Forelimb muscle (tissue), 1 donor: ENCODE measurements at regions not wholly inside any gene's neighbourhood (a gene's known extent, or its start where the extent isn't known, plus 50 kb on each side); places are given as distances from the start of the nearest gene placed in this dataset.
"Not testable (repeated sequence)": the region's sequence is repeated elsewhere in the genome, so short reads cannot be mapped to it uniquely, and the experiment has no call there.

Experiments used
- DNase-seq: peaks from one replicate; pipeline ENCODE4 v3.0.0-alpha.2; 2013; ENCODE audit warnings: low read depth

DNA sequence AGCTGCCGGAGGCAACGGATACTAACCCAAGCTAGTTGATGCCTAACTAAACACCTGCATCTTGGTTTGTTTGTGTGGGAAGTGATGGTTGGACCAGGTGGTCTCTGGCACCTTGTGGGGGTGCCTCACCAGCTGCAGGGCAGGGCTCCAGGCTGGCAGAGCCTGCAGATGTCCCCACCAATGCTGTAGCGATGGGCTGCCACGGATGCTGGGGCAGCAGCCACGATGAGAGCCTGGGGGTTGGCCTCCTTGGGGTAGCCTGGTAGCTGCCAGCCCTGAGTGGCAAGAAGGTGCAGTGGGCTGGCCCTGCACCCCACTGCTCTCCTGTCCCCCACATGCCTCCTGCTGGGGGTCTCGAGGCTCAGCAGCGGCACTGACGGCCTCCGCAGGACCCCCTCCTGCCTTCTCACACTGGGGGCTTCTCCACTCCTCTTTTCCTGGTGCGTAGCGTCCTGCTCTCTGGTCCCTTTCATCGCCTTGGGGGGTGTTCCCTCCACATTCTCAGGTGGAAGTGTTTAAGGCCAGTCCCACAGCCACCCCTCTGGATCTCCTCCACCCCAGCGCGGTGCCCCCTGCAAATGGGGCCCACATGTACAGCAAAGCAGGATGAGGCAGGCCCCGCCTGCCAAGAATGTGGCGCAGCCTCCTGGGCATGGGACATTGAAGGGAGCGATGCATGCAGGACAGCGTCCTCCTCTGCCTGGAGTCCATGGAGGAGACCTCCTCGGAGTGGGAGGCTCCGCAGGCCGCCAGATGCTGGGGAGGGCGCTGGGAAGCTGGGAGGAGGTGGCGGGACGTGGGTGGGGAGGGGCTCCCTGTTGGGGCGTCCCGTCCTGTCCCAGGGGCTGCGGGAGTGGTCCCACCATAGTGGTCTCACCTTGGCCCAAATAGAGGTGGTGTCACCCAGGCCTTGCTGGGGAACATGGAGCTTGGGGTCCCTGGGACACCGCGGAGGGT, 173.1 kb downstream of the ASB1 start:
- no peak for DNase-seq

DNA sequence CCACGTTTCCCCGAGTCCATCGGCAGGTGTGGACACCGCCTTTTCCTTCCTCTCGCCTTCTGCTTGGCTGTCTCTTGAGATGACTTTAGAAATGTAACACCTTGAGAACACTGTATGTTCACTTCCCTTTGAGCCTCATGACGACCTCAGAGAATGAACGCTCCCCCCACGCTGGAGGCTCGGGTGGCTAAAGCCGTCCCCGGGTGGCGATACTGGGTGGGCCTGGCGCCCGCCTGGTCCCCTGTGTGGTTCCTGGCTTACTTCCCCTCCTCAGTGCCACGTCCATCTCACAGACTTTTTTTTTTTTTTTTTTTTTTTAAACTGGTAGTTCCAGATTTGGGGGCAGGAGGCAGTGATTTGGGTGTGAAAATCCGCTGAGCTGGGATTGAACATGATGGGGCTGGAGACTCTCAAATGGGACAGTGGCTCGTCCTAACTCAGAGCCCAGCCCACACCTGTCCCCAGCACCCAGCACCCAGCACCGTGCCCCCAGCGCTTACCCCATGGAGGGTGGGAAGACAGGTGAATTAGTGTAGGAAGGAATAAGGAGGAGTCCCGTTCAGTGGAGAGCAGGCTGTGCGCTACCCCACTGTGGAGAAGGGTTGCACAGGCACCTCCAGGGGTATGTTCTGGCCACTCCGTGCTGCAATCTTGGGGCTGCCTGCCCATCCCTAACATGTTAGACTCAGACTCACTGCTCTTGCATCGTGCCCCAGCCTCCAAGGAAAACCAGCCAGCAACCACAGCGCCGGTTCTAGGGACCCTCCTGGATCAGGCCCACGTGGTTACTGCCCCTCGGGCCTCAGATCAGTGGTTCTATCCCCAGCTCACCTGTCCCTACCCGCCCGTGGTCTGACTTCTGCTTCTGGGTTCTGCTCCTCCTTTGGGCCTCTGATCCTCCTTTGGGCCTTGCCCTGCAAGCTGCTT, 174.0 kb downstream of the ASB1 start:
- DNase-seq: no peak

DNA sequence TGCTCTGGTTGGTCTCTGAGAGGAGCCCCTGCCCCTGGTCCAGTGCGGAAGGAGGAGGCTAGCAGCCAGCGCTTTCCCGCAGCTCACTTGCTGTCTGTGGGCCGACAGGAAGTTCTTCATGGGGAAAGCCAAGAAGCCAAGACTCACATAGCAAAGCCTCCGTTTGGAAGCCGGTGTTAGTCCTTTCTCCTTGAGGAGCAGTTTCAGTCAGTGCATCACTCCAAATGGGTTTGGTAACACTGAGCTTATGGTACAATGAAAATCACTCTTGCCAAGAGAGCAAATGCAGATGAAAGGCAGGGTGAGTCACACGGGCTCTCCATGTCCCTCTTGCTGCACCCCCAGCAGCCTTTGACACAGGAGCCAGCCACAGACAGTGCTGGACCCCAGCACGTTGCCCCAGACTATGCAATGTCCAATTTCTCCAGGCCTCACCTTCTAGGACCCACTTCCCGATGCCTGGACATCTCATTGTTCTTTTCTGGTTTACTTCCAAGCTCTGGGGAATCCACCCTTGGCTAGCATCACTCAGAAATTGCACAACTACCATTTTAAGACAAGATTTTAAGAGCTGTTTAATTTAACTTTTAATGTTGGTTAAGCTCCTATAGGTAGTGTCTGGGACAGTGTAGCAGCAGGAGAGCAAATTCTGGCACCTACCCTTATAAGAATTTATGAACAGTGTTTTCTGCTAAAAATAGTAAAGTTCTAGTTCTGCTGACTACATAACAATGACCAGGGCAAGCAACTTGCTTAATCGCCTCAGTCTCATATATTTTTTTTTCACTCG, 174.9 kb downstream of the ASB1 start:
- DNase-seq: no peak

DNA sequence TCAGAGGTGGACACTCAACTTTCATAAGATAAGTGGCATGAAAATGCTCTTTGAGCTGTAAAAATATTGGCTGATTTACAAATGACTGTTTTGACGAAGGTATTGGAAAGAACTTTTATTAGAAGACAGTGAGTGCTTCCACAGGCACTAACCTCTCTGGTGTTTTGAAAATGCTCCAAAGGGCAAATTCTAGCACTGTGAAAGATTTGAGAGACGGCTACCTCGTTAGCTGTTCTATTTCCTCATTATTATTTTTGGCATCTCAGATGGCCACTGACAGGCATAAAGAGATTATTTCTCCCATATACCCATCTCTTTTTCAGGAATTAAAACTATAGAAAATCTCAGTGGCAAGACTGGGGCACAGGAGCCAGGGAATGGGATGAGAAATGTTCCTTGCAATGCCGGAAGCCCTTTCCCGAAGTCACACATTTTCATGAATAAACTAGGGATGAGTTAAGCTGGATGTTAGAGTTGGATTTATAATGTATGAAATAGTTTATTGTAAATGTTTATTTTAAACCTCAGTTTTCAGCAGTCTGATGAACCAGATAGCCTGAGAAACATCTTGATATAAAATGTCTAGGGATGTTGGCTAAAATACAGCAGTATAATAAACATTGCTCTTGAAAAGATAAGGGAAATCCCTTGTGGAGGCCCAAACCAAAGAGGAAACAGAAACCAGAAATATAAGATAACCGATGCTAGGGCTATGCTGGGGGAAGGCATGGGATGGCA, 175.7 kb downstream of the ASB1 start:
- no peak for DNase-seq

DNA sequence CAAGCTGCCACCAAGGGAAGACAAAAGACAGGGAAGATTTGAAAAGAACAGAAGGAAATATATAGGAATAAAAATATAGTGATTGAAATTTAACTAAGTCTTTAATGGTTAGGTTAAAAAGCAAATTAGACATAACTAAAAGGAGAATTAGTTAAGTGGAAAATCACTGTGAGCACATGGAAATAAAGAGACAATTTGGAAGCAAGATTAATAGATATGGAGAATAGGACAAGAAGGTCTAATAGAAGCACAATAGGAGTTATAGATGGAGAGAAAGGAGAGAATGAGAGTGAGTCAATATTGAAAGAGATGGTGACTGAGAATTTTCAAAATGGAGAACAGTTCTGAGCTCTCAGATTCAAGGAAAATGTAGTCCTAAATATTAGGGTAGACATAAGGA, 176.9 kb downstream of the ASB1 start:
- no peak for DNase-seq

DNA sequence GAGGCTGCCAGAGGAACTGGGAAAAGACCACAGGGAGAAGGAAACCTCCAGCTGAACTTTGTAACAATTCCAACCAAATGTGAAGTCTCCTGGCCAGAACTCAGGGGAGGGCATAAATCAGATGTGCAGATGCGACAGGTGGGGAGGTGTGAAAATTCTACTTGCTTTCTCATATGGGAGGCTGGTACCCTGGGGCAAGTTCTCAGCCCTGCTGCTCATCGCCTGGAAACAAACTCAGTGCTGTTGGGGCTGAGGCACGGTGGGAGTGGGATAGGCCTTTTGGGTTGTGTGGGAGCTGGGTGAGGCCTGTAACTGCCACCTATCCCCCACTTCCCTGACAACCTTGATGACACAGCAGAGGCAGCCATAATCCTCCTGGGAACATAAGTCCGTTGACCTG, 179.6 kb downstream of the ASB1 start:
- DNase-seq: no peak

DNA sequence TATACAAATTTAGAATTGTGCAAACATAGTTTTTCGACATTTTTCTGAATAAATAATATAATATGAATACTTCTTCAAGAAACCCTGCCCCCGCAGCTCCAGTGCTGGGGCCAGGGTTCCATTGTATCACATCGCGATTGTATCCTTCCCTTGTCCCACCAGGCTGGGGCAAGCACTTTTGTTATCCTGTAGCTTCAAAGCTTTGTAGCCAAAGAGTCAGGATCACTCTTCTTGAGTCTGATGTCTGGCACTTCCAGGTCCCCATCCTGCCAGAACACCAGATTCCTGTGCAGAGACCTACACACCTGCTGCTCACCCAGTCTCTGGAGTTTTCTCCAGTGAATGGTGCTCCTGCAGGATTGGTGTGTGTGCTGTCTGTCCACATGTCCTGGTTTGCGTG, 186.9 kb downstream of the ASB1 start:
- DNase-seq: no peak

DNA sequence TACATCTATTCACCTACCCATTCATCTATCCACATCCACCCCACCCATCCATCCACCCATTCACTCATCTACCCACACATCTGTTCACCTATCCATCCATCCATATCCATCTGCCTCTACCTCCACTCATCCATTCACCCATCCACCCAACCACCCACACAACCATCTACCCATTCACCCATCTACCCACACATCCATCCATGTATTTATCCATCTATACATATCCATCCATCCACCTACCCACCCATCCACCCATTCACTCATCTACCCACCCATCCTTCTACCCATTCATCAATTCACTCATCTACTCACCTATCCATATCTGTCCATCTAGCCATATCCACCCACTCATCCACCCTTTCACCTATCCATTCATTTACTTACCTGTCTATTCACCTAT, 187.6 kb downstream of the ASB1 start:
- DNase-seq: no peak

DNA sequence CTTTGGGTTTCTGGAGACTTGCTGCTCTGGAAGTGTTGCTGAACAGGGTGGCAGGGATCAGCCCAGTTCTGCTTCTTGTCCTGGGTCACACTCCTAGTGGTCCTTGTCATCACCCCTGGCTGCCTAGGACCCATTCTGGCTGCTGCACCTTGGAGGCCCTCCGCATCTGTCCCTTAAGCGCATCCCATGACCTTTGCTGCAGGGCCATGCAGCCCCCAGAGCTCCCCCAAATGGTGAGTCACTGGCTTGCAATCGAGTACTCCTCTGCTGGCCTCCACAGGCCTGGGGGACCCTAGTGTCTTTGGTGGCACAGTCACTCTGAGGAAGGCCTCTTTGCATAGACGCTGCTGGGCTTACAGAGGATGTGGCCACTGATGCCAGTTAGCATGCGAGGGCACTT, 188.5 kb downstream of the ASB1 start:
- DNase-seq: no peak

DNA sequence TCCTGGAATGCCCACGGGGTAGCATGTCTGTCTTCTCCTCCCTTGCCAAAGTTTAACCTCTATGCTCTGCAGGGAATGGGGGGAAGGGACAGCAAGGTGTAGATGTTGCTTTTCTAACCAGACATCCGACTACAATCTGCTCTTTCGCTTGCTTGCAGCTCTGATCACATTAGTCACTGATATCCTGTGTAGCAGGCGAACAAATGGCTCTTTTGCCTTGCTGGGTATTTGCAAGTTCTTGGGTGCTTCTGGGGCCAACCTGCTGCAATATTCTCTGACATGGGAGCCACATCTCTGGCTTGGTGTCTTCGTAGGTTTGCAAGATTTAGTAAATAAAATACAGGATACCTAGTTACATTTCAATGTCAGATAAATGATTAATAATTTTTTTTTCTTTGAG, 190.0 kb downstream of the ASB1 start:
- DNase-seq: no peak

DNA sequence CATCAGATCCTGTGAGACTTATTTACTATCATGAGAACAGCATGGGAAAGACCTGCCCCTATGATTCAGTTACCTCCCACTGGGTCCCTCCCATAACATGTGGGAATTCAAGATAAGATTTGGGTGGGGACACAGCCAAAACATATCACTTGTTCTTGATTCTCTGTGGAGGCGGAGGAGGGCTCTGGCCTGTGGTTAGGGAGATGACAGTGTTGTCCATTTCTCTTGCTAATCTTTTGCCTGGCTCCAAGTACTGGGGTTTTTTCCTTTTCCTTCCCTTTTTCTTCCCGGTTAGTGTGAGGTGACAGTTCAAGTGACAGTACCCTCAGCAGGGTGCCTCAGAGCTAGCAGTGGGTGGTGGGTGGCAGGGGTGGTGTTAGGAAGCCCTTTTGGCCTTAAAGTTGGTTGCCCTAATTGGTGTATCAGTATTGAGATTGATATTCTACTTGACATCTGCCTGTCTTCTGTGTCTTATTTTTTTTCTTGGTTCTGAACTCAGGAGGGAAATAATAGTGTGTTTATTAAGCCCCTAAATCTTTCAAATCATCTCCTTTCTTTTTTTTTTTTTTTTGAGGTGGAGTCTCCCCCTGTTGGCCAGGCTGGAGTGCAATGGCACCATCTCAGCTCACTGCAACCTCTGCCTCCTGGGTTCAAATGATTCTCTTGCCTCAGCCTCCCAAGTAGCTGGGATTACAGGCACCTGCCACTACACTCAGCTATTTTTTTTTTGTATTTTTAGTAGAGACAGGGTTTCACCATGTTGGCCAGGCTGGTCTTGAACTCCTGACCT, 192.0 kb downstream of the ASB1 start:
- DNase-seq: not testable (repeated sequence)

DNA sequence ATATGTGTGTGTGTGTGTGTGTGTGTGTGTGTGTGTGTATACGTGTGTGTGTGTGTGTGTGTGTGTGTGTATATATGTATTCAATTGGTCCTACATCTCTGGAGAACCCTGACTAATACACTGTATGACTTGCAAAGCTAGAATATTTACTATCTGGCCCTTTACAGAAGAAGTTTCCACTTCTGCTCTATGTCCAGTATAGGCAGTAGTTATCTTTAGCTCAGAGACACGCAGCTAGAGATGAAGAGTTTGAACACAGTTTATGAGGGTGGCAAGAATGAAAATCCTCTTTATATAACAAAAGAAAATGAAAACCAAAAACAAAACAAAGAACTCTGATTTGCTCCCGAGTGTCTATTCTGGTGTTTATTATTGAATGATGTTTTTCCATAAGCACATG, 201.2 kb downstream of the ASB1 start:
- no peak for DNase-seq

DNA sequence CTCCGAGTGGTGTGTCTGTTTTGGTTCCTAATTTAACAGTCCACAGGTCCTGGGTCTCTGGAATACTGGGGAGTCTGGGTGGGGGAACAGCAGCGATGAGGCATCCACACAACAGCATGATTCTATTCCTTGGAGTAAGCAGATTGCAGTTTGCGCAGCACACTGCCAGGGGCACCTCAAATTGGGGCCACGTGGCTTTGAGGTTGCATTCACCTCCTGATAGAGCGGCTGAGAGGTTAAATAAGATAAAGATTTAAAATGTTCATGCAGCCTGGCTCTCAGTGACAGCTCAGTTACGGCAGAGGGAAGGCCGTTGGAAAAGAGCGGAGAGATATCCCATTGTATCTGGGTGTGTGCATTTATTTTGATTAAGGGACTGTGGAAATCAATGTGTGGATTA, 202.3 kb downstream of the ASB1 start:
- DNase-seq: no peak

DNA sequence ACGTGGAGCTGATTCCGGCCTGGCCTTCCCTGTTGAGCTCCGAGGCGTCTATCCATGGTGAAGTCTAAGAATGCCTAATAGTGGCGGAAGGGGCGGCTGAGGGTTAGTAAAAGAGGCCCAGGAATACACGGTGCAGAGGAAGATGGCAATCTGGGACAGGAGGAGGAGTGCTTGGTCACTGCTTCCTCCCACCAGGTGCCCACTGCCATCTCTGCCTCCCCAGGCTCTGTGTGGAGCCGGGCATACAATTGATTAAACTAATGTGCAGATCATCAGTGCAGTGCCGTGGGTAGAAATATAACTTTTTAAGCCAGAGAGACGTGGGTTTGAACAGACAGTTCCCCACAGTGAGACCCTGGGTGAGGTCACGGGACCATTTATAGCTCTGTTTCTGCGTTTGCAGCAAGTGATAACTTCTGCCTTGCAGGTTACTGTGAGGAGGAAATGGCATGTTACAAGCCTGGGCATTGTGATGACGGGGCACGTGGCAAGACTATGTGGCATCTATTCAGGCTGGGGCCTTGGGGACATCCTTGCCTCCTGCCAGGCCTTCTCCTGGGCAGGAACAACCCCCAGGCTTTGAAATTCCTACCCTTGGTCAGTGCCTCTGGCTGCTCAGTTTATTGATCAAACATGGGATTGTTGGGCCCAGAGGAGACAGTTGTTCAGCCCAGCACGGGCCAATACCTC, 204.9 kb downstream of the ASB1 start:
- DNase-seq: no peak

DNA sequence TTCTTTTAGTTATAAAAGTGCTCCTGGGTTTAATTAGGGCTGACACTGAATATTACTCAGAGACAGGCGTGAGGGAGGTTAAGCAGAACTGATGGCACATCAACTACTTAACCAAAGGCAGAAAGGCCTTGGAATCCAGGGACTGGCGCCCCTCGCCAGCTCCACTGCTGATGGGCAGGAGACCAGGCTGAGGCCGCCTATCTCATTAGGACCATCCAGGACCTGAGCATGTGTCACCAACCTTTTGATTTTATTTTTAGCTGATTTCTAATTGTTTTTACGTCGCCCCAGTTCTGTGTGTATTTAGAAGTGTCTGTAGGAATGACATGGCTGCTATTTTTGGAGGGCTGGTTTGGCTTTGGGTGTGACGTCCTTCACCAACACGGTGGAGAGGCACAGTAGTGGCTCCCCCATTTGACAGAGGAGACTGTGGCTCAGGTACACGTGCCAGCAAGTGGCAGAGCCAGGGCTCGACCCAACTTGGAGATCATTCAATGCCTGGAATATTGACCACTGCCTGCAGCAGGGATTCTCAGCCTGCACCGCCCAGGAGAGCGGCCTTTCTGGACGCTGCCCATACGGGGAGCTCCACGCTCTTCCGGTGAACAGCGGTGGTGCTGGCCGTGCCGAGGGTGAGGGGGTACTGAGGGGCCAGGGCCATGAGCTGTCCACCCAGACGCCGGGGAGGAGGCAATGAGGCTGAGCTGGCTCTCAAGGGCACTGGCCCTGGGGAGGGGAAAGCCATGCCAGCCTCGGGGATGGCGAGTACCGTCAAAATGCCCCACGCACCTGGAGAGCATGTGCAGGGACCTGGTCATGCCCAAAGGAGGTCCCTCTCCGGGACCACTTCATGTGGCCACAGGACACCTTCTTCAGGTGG, 205.7 kb downstream of the ASB1 start:
- no peak for DNase-seq

DNA sequence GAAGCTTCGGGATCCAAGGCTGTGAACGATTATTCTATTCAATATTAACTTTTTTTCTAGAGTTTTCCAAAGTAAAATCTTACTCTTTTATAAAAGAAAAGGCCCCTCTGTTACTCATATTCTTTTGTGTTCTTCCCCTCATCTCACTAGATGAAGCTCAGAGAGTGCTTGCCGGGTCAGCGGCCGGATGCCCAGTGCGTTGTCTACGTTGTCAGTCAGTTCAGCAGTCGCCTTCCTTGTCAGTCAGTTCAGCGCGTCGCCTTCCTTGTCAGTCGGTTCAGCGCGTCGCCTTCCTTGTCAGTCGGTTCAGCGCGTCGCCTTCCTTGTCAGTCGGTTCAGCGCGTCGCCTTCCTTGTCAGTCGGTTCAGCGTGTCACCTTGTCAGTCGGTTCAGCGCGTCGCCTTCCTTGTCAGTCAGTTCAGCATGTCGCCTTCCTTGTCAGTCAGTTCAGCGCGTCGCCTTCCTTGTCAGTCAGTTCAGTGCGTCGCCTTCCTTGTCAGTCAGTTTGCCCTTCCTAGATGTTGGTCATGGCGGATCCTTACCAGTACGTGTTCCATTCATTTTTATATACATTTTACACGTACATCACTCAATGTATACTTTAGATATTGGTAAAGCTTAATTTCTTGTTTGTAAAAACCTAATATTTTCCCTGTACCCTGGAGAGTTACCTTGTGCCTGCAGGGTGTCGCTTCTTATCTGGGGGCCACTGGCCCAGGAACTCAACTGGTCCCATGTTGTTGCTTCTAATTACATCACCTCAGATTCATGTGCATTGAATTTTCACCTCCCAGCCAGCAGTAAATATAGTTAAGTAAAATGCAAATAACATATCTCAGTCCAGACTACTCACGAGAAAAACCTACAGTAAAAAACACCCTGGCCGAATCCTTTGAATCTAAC, 206.9 kb downstream of the ASB1 start:
- no peak for DNase-seq

DNA sequence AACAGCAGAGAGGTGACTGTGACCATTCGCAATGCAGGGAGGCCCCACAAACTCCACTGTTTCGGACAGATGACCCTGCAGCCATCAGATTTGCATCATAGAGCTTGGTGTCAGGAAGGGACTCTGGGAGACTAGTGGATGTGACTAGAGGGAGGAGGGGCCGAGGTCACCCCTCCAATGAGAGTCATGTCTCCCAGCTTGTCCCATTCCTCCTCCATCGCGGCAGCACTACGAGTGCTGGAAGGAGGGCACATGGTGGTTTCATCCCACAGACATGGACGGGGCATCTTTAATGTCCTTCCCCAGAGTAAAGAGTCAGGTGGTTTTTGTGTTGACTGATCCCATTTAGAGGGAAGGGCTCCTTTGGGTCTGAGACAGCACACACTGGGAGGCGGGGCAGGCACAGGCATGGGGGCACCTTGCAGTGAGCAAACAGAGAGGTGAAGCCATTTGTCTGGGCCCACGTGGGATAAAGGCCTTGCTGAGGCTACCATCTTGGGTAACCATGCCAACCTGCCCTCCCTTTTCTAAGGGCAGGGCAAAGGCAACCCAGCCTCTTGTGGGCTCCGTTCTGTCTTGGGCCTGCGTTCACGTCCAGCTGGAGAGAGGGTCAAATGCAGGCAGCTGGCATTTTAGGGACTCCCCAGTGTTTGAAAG, 208.1 kb downstream of the ASB1 start:
- DNase-seq: no peak
